Right renal pelvis (tissue), 4 donors: ENCODE measurements at regions not wholly inside any gene's neighbourhood (a gene's known extent, or its start where the extent isn't known, plus 50 kb on each side); places are given as distances from the start of the nearest gene placed in this dataset.
"Not testable (repeated sequence)": the region's sequence is repeated elsewhere in the genome, so short reads cannot be mapped to it uniquely, and the experiment has no call there.

Source experiments
- DNase-seq, 4 donors: peaks; one replicate each; pipeline ENCODE4 v3.0.0-alpha.2; 2013; ENCODE audit warnings: low read depth in 4 of 4, low spot score in 3 of 4, missing footprints in 1 of 4

DNA sequence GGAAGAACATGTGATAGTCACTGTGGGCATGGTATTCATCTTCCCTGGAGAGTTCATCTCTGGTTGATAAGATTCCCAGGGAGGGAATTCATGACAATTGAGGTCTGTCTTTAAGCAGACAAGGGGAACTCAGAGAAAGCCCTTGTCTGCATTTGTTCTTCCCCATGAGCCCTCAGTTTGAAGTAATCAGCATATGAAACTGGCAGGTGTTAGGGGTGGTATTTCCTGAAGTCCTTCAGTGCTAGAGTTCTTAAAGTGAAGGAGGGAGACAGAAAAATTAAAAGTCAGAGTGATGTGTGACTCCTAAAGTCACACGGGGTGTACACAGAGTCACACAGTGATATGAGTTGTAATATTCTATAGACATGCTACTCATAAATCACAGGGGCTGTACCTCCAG lies 60.6 kb upstream of the SYK start:
- no peak for DNase-seq

- DNase-seq, result no peak
Observed at GRCh38 chr9:90737742-90738141, 63.9 kb upstream of the SYK start.

- DNase-seq, result no peak
Observed at GRCh38 chr9:90735952-90736351, 65.7 kb upstream of the SYK start.

GRCh38 chr9:90734631-90735030 lies 67.0 kb upstream of the SYK start:
- DNase-seq, result no peak

GRCh38 chr9:90729351-90729750 lies 72.3 kb upstream of the SYK start:
- DNase-seq, result no peak

- DNase-seq, result no peak
Observed at GRCh38 chr9:90727488-90727887, 74.1 kb upstream of the SYK start.

- no peak for DNase-seq
Observed at GRCh38 chr9:90726215-90726614, 75.4 kb upstream of the SYK start.

- no peak for DNase-seq
Observed at GRCh38 chr9:90724880-90725279, 76.7 kb upstream of the SYK start.

GRCh38 chr9:90724112-90724511 lies 77.5 kb upstream of the SYK start:
- no peak for DNase-seq

GRCh38 chr9:90722071-90722470 lies 79.4 kb upstream of the DIRAS2 start:
- DNase-seq, result peak in 2 of 4 donors; percentile 29 to 37

DNA sequence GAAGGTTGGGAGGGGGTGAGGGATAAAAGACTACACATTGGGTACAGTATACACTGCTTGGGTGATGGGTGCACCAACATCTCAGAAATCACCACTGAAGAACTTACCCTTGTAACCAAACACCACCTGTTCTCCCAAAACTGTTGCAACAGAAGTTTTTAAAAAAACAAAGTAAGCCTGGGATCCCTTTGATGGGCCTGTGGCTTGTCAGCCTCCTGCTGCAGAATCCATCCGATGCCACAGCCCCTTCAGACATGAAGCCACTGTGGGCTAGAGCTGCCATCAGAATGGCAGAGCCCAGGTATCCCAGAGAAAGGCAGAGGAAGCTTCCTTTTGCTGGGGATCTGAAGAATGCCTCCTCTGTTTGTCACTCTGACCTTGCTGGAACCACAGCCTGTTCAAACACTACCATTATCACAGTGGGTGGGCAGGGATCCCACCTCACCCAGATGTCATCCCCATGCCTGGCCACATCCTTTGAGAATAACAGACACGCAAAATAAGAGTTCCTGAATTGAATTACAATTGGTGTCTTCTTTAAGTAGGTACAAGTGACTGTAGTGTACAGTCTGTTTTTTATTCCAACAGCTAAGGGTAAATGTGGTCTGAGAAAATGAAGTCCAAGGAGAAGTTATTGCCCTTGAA lies 78.1 kb upstream of the DIRAS2 start:
- DNase-seq, result no peak

GRCh38 chr9:90706230-90706629 lies 63.6 kb upstream of the DIRAS2 start:
- no peak for DNase-seq

- DNase-seq, result no peak
Observed at GRCh38 chr9:90702441-90702955, 59.9 kb upstream of the DIRAS2 start.

GRCh38 chr9:90698871-90699440 lies 56.3 kb upstream of the DIRAS2 start:
- no peak for DNase-seq

- no peak for DNase-seq
Observed at GRCh38 chr9:90697808-90698207, 55.2 kb upstream of the DIRAS2 start.

GRCh38 chr9:90694187-90694586 lies 51.6 kb upstream of the DIRAS2 start:
- not testable (repeated sequence) for DNase-seq
